VCaP (cell line): ENCODE measurements at regions not wholly inside any gene's neighbourhood (a gene's known extent, or its start where the extent isn't known, plus 50 kb on each side); places are given as distances from the start of the nearest gene placed in this dataset.

Experiments
- H3K27ac ChIP-seq: fragments of 450-650 bp; 2 replicates; pipeline ENCODE4 v1.5.1; 2017
- TF ChIP-seq, protein P1 (sequence below): fragments of 450-650 bp; conservative IDR thresholded peaks from 2 replicates; pipeline ENCODE4 v1.5.1; 2017; ENCODE audit warnings: mild to moderate bottlenecking, moderate library complexity

DNA sequence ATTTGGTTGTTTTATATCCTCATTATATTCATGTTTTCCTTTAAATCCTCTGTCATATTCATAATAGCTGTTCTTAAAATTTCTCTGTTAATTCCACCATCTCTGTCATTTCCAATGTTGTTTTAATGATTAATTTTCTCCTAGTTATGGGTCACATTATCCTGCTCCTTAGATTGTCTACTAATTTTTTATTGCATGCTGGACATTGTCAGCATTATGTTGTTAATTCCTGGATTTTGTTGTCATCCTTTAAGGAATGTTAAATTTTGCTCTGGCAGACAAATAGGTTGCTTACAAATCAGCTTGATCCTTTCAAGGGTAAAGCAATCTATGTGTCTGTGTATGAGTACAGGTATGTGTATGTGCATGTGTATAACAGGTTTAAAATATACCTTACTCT is 393.8 kb upstream of the POU3F1 start:
- H3K27ac ChIP-seq, result no peak overlapping the region
- TF ChIP-seq, protein P1, sequence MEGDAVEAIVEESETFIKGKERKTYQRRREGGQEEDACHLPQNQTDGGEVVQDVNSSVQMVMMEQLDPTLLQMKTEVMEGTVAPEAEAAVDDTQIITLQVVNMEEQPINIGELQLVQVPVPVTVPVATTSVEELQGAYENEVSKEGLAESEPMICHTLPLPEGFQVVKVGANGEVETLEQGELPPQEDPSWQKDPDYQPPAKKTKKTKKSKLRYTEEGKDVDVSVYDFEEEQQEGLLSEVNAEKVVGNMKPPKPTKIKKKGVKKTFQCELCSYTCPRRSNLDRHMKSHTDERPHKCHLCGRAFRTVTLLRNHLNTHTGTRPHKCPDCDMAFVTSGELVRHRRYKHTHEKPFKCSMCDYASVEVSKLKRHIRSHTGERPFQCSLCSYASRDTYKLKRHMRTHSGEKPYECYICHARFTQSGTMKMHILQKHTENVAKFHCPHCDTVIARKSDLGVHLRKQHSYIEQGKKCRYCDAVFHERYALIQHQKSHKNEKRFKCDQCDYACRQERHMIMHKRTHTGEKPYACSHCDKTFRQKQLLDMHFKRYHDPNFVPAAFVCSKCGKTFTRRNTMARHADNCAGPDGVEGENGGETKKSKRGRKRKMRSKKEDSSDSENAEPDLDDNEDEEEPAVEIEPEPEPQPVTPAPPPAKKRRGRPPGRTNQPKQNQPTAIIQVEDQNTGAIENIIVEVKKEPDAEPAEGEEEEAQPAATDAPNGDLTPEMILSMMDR, result no peak

DNA sequence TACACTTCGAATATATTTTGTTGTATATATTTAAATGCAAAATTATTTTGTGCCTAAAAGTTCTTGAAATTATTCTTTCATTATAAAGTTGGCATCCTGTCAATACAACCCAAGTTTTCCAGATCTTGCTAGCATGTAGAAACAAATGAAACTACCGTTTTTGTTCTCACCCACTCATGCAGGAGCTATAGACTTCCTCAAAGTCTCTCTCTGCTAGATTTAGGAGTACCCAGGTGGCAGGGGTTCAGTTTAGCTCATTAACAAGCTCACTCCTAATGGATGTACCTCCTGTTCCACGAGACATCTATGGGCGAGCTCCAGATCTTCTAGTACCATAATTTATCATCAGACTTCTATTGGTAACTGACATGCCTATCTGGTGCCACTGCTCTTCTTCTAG is 390.2 kb upstream of the POU3F1 start:
- H3K27ac ChIP-seq, result no peak overlapping the region
- TF ChIP-seq, protein P1, result no peak

DNA sequence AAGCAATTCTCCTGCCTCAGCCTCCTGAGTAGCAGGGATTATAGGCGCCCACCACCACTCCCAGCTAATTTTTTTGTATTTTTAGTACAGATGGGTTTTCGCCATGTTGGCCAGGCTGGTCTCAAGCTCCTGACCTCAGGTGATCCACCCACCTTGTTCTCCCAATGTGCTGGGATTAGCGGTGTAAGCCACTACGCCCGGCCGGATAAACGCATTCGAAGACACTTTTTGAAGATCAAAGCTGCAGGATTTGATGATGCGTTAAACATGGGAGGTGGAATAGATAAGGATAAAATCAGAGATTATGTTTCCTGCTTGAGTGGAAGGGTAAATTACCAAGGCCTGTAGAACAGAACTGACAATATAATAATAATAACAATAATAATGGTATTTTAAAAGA is 389.4 kb upstream of the POU3F1 start:
- TF ChIP-seq, protein P1, result no peak
- no peak overlapping the region for H3K27ac ChIP-seq

DNA sequence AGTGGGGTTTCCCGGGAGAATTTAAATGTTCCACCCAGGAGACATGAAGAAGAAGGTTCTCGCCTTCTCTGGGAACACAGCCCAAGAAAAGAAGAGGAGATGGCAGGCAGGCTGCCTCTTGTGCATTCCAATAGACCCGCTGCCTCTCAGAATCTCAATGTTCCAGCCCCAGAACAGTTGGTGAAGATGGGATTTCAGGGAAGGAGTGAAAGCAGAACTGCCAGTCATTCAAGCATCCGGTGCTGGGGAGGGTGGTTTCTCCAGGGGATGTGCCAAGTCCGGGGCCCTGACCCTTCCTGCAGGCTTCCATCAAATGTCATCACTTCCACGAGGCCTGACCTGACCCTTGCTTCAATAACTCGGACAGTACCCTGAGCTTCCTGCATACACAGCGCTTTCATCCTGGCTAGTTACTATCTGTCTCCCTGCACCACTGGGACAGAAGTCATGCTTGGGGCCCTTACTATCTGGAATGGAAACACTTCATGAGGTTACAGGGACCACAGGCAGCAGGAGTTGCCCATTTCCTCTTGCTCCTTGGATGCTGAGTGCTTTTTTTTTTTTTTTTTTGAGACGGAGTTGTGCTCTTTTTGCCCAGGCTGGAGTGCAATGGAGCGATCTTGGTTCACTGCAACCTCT is 386.6 kb upstream of the POU3F1 start:
- TF ChIP-seq, protein P1, result no peak
- H3K27ac ChIP-seq, result no peak overlapping the region

GRCh38 chr1:38431535-38432376 is 385.2 kb upstream of the POU3F1 start:
- no peak overlapping the region for H3K27ac ChIP-seq
- TF ChIP-seq, protein P1, result no peak

GRCh38 chr1:38430949-38431348 is 384.4 kb upstream of the POU3F1 start:
- TF ChIP-seq, protein P1, result no peak
- H3K27ac ChIP-seq, result no peak overlapping the region

GRCh38 chr1:38424677-38425076 is 378.1 kb upstream of the POU3F1 start:
- TF ChIP-seq, protein P1, result no peak
- no peak overlapping the region for H3K27ac ChIP-seq
